ENCODE measurements at regions not wholly inside any gene's neighbourhood (a gene's known extent, or its start where the extent isn't known, plus 50 kb on each side); places are given as distances from the start of the nearest gene placed in this dataset.

DNA sequence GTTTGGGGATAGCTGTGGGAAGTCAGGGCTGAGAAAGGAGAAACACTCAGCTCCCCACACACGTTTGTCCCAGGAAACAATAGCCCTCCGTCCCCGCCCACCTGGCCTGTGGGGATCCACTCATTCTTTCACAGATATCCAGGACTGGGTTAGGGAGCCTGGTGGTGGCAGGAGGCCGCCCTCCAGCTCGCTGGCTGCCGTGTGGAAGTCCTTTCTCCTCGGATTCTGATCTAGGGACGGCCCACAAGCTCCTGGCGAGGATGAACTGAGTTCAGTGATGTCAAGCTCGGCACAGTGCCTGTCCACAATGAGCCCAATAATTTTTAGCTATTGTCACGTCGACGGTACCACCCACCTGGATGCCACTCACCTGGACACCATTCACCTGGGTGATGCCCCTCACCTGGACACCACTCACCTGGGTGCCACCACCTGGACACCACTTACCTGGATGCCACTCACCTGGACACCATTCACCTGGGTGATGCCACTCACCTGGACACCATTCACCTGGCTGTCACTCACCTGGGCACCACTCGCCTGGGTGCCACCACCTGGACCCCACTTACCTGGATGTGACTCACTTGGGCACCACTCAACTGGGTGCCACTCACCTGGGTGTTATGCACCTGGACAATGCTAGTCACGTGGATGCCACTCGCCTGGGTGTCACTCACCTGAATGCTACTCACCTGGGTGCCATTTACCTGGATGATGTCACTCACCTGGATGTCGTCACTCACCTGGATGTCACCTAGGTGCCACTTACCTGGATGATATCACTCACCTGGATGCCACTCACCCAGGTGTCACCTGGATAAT is 172.5 kb upstream of the FOXF1 start:
- intact Hi-C loops (cut with DNase I), result loop anchor here in 2 of 10 donors (5.0 to 10.0 kb wide), 2 partner anchors 263 to 265 kb away; no protein-coding TSS in a partner anchor
- 78 to 84% methylated on average over 17 of the region's 17 CpGs for WGBS, 2 donors
- TF ChIP-seq, protein P1, sequence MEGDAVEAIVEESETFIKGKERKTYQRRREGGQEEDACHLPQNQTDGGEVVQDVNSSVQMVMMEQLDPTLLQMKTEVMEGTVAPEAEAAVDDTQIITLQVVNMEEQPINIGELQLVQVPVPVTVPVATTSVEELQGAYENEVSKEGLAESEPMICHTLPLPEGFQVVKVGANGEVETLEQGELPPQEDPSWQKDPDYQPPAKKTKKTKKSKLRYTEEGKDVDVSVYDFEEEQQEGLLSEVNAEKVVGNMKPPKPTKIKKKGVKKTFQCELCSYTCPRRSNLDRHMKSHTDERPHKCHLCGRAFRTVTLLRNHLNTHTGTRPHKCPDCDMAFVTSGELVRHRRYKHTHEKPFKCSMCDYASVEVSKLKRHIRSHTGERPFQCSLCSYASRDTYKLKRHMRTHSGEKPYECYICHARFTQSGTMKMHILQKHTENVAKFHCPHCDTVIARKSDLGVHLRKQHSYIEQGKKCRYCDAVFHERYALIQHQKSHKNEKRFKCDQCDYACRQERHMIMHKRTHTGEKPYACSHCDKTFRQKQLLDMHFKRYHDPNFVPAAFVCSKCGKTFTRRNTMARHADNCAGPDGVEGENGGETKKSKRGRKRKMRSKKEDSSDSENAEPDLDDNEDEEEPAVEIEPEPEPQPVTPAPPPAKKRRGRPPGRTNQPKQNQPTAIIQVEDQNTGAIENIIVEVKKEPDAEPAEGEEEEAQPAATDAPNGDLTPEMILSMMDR (IDR thresholded peaks at IDR 0.05), result no peak
- Histone ChIP-seq H3K36me3 (no peaks in the 10 kb centered on the region), H3K27ac (no peak overlapping the region), H3K4me1 (peaks cover 0 to 2% (median under 1%) of the 10 kb centered on the region in 9 donors), H3K27me3 (peaks cover 0 to 75% (median 50%) of the 10 kb centered on the region in 7 donors), H3K9me3 (no peaks in the 10 kb centered on the region), H3K4me3 (no peak overlapping the region)
- no peak for ATAC-seq
- DNase-seq, result no peak

DNA sequence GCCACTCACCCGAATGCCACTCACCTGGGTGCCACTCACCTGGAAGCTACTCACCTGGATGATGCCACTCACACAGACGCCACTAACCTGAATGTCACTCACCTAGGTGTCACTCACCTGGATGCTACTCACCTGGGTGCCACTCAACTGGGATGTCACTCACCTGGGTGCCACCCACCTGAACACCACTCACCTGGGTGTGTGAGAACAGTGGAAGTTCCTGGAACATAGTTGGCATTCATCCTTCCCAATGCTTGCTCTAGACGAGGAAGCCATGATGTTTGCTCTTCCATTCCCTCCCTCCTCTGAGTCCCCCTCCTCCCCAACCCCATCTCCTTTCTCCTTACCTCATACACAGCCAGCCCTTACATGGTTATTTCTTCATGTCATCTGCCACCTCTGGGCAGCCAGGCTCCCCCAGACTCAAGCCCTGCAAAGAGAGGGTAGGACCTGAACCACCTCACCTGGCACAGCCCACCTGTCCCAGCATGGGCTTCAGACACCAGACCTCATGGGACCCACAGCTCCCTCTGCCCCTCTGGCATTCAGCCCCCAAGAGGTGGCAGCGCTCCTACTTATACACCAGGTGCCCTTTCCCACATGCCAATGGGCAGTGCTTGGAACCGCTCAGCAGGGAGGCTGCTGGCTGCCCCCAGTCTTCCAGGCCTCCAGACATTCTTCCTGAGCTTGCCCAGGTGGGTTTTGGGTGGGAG is 171.8 kb upstream of the FOXF1 start:
- H3K27ac ChIP-seq, result no peak overlapping the region
- no peaks in the 10 kb centered on the region for H3K36me3 ChIP-seq
- H3K9me3 ChIP-seq, result no peaks in the 10 kb centered on the region
- H3K27me3 ChIP-seq, result peaks cover 0 to 75% (median 49%) of the 10 kb centered on the region in 7 donors
- TF ChIP-seq, protein P1 (IDR thresholded peaks at IDR 0.05), result no peak
- WGBS, 2 donors, result 85 to 91% methylated on average over 5 of the region's 5 CpGs
- DNase-seq, result no peak
- intact Hi-C loops (cut with DNase I), result loop anchor here in 2 of 10 donors (5.0 to 10.0 kb wide), 2 partner anchors 264 to 266 kb away; no protein-coding TSS in a partner anchor
- H3K4me1 ChIP-seq, result peaks cover 0 to 10% (median 8%) of the 10 kb centered on the region in 9 donors
- ATAC-seq, result no peak
- H3K4me3 ChIP-seq, result no peak overlapping the region

DNA sequence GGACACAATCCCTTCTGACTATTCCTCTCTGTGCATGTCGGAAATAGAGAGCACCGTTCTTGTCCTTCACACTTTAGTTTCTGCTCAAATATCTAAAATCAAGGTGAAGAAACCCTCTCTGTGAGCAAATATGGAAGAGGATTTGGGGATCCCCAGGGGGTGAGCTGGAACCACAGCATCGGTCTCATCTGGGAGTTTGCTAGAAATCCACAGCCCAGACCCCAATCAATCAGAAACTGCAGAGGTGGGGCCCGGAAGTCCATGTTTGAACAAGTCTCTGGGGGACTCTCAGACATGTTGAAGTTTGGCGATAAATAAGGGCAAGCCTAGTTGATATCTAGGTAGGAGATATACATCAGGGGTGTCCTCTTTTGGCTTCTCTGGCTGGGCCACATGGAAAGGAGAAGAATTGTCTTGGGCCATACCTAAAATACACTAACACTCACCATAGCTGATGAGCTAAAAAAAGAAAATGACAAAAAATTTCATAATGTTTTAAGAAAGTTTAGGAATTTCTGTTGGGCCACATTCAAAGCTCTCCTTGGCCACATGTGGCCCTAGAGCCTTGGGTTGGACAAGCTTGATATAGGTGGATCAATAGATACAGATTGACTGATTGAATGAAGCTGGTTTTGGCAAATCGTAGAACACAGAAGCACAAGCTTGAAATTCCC is 168.0 kb upstream of the FOXF1 start:
- no peak for DNase-seq
- 75 to 84% methylated on average over 6 of the region's 6 CpGs for WGBS, 2 donors
- TF ChIP-seq, protein P1 (IDR thresholded peaks at IDR 0.05), result no peak
- no peaks in the 10 kb centered on the region for H3K9me3 ChIP-seq
- no peak overlapping the region for H3K4me3 ChIP-seq
- peaks cover 0 to 75% (median 56%) of the 10 kb centered on the region in 7 donors for H3K27me3 ChIP-seq
- no peak for ATAC-seq
- intact Hi-C loops (cut with DNase I), result loop anchor here in 5 of 10 donors (2.0 to 5.0 kb wide), 3 partner anchors 175 to 270 kb away; no protein-coding TSS in a partner anchor
- no peaks in the 10 kb centered on the region for H3K36me3 ChIP-seq
- H3K27ac ChIP-seq, result peak overlapping the region in 2 of 10 donors; percentile 18 to 65
- peaks cover 0 to 18% (median 16%) of the 10 kb centered on the region in 9 donors for H3K4me1 ChIP-seq

Measured in heart right ventricle (tissue), 16 donors.